Left forelimb (tissue), 1 donor: ENCODE measurements at regions not wholly inside any gene's neighbourhood (a gene's known extent, or its start where the extent isn't known, plus 50 kb on each side); places are given as distances from the start of the nearest gene placed in this dataset.
A peak's percentile ranks its signal among the peaks of the same experiment; 100 is the strongest.

Experiments used
- DNase-seq: peaks from one replicate; pipeline ENCODE4 v3.0.0-alpha.2; 2018; ENCODE audit warnings: low spot score

DNA sequence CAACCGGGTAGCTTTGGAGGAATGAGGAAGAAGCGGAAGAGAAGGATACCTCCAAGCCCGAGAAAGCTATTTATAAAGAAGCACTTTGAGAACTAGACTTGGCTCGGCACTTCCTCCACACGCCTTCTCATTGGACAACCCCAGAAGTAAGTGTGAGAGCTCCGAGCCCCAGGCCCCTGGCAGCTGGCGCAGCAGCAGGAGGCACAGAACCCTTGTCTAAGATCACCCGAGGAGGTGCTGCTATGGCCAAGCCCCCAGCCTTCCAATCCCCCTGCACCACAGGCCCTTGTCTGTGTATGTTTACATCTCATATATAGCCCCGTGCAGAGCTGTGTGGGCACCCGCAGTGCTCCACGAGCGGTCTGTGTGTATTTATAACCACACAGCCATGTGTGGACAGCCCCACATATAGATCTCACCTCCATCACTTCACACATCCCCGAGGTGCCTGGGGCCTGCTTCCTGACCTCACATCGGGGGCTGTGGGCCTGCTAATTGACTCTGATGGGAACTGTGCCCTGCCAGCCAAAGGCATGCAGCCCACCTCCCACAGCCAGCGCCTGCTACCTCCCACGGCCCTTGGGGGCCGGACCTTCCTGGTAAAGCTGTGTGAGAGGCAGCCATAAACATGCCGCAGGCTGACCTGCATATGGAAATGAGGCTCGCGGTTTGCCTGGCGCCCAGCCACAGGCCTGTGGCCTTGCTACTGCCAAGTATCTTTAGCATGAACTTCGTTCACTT, 96.1 kb downstream of the C17orf67 start:
- peak; percentile 73 for DNase-seq

DNA sequence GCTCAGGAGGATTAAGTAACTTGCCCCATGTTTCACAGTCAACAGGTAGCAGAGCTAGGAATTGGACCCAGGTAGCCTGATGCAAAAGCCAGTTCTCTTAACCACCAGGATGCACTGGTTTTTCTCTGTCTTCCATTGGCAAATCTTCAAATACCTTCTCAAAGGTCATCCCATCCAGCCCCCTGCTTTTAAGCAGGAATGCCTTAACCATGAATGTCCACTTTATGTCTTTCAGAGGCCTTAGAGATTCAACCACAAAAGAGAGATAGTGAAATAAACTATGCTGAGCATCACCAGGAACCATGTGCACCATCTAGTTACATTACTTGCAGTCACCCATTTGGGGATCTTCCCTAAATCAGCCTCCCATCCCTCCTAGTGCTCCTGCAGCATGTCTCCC, 94.3 kb downstream of the C17orf67 start:
- DNase-seq = no peak

DNA sequence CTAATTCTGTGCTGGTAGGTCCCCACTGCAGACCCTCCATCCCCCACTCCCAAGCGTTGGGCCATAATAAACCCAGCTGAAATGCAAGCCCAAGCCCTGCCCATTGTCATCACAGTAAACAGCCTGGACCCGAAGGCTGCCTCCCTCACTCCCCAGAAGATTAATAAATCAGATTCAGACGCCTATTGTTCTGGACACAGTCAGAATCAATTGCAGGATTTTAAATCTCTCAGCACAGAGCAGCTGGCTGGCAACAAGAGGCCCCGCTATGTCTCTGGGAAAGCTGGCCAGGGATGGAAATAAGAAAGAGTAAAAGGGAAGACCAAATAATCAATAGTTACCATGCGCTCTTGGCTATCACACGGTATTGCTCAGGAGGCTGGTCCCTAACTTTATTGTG, 93.9 kb downstream of the C17orf67 start:
- no peak for DNase-seq

DNA sequence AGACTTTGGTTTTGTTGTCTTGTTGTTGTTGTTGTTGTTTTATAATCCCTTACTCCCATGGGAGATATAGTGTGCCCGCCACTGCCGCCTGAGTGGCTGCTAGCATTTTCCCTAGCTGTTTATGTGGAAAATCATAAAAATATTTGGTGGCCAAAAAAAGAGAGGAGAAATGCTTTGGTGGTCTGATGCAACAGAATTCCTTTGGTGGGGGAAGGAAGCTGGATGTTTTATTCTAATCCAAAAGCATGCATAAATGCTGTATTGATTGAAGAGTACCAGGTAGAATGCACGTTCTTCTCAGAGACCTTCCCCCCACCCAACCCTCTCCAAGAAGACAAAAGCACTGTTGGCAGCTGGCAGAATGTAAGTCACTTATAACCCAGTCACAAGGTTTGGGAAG, 93.2 kb downstream of the C17orf67 start:
- no peak for DNase-seq
